ENCODE measurements at regions not wholly inside any gene's neighbourhood (a gene's known extent, or its start where the extent isn't known, plus 50 kb on each side); places are given as distances from the start of the nearest gene placed in this dataset.

- DNase-seq (ENCODE audit: low read depth) = no peak
- Histone ChIP-seq H3K36me3 (ENCODE audit: control insufficient read depth, insufficient read depth, low read length) (no peaks in the 10 kb centered on the region), H3K4me3 (ENCODE audit: low read depth, low read length) (no peak overlapping the region), H3K27me3 (ENCODE audit: control insufficient read depth, insufficient read depth, low read length) (no peaks in the 10 kb centered on the region)
- FAIRE-seq = no peak
- TF ChIP-seq, protein P1, sequence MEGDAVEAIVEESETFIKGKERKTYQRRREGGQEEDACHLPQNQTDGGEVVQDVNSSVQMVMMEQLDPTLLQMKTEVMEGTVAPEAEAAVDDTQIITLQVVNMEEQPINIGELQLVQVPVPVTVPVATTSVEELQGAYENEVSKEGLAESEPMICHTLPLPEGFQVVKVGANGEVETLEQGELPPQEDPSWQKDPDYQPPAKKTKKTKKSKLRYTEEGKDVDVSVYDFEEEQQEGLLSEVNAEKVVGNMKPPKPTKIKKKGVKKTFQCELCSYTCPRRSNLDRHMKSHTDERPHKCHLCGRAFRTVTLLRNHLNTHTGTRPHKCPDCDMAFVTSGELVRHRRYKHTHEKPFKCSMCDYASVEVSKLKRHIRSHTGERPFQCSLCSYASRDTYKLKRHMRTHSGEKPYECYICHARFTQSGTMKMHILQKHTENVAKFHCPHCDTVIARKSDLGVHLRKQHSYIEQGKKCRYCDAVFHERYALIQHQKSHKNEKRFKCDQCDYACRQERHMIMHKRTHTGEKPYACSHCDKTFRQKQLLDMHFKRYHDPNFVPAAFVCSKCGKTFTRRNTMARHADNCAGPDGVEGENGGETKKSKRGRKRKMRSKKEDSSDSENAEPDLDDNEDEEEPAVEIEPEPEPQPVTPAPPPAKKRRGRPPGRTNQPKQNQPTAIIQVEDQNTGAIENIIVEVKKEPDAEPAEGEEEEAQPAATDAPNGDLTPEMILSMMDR (IDR thresholded peaks at IDR 0.05; ENCODE audit: insufficient read depth, low read length, severe bottlenecking) = no peak
Observed at GRCh38 chr12:58583529-58583928, 336.8 kb downstream of the LRIG3 start.

GRCh38 chr12:58583940-58584339 is 336.4 kb downstream of the LRIG3 start:
- DNase-seq (ENCODE audit: low read depth) (no peak), FAIRE-seq (no peak)
- H3K36me3 ChIP-seq (ENCODE audit: control insufficient read depth, insufficient read depth, low read length) = no peaks in the 10 kb centered on the region
- H3K4me3 ChIP-seq (ENCODE audit: low read depth, low read length) = no peak overlapping the region
- no peaks in the 10 kb centered on the region for H3K27me3 ChIP-seq (ENCODE audit: control insufficient read depth, insufficient read depth, low read length)
- TF ChIP-seq, protein P1 (IDR thresholded peaks at IDR 0.05; ENCODE audit: insufficient read depth, low read length, severe bottlenecking) = no peak

DNA sequence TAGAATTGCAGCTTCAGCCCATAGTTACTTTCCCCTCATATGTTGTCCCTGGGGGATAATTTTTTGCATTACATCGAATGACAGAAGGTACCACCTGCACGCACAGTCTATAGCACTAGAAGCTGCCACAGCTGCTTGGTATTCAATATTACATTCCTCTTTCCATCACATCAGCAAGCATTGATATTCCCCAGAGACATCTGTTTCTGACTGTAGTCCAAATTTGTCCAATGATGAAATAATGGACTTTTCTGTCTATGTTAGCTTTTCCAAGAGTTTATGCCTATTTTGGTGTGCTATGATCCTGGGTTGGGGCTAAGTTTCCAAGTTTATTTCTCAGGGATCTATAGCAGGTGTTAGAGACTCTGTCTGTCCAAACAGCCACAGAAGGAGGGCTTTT is 335.4 kb downstream of the LRIG3 start:
- Histone ChIP-seq H3K4me3 (ENCODE audit: low read depth, low read length) (no peak overlapping the region), H3K27me3 (ENCODE audit: control insufficient read depth, insufficient read depth, low read length) (no peaks in the 10 kb centered on the region), H3K36me3 (ENCODE audit: control insufficient read depth, insufficient read depth, low read length) (no peaks in the 10 kb centered on the region)
- no peak for FAIRE-seq
- TF ChIP-seq, protein P1 (IDR thresholded peaks at IDR 0.05; ENCODE audit: insufficient read depth, low read length, severe bottlenecking) = no peak
- DNase-seq (ENCODE audit: low read depth) = no peak

- no peaks in the 10 kb centered on the region for H3K27me3 ChIP-seq (ENCODE audit: control insufficient read depth, insufficient read depth, low read length)
Observed at GRCh38 chr12:58586762-58587161, 333.5 kb downstream of the LRIG3 start.

GRCh38 chr12:58588770-58589169 is 331.5 kb downstream of the LRIG3 start:
- TF ChIP-seq, protein P1 (IDR thresholded peaks at IDR 0.05; ENCODE audit: insufficient read depth, low read length, severe bottlenecking) = no peak
- peak; percentile 74 for DNase-seq (ENCODE audit: low read depth)
- no peaks in the 10 kb centered on the region for H3K27me3 ChIP-seq (ENCODE audit: control insufficient read depth, insufficient read depth, low read length)
- H3K36me3 ChIP-seq (ENCODE audit: control insufficient read depth, insufficient read depth, low read length) = no peaks in the 10 kb centered on the region
- no peak for FAIRE-seq
- H3K4me3 ChIP-seq (ENCODE audit: low read depth, low read length) = no peak overlapping the region

More at GRCh38 chr12:58586762-58587161, 333.5 kb downstream of the LRIG3 start:
- Histone ChIP-seq H3K4me3 (ENCODE audit: low read depth, low read length) (no peak overlapping the region), H3K36me3 (ENCODE audit: control insufficient read depth, insufficient read depth, low read length) (no peaks in the 10 kb centered on the region)
- TF ChIP-seq, protein P1 (IDR thresholded peaks at IDR 0.05; ENCODE audit: insufficient read depth, low read length, severe bottlenecking) = no peak
- FAIRE-seq (no peak), DNase-seq (ENCODE audit: low read depth) (no peak)

GRCh38 chr12:58592475-58593207 is 327.7 kb downstream of the LRIG3 start:
- Histone ChIP-seq H3K36me3 (ENCODE audit: control insufficient read depth, insufficient read depth, low read length) (no peaks in the 10 kb centered on the region), H3K4me3 (ENCODE audit: low read depth, low read length) (no peak overlapping the region), H3K27me3 (ENCODE audit: control insufficient read depth, insufficient read depth, low read length) (no peaks in the 10 kb centered on the region)
- DNase-seq (ENCODE audit: low read depth) = no peak
- TF ChIP-seq, protein P1 (IDR thresholded peaks at IDR 0.05; ENCODE audit: insufficient read depth, low read length, severe bottlenecking) = no peak
- FAIRE-seq = no peak

Measured in bronchial epithelial cell (primary cell).